HEK293 (cell line): ENCODE measurements at regions not wholly inside any gene's neighbourhood (a gene's known extent, or its start where the extent isn't known, plus 50 kb on each side); places are given as distances from the start of the nearest gene placed in this dataset.

Experiments used
- CTCF ChIA-PET: fragments of 350-600 bp; formaldehyde crosslinking; extraction: SDS; loops from one replicate; lab custom pipeline; 2021; ENCODE audit warnings: antibody characterized with exemption; lab: Yijun Ruan, JAX
- POLR2A ChIA-PET: fragments of 300-600 bp; formaldehyde crosslinking; extraction: SDS; loops from one replicate; lab custom pipeline; 2020; ENCODE audit warnings: antibody characterized with exemption, inconsistent platforms; lab: Yijun Ruan, JAX
- H3K27ac ChIP-seq: fragments of 200-500 bp; sonication (Bioruptor generic); 2 replicates; pipeline ENCODE4 v1.5.1; 2014; ENCODE audit warnings: low read depth, low read length, control low read depth, inconsistent platforms; ENCODE audit errors: extremely low read depth
- H3K36me3 ChIP-seq, 2 experiments: fragments of 200-500 bp in 1 of 2; sonication (Bioruptor generic) in 1 of 2; 1 replicate in 1 of 2; 2 replicates in 1 of 2; pipeline ENCODE4 v1.5.1; 2014 to 2017; ENCODE audit warnings: inconsistent platforms in 2 of 2, low read length in 2 of 2; ENCODE audit not compliant: control insufficient read depth in 2 of 2, insufficient read depth in 1 of 2
- H3K4me1 ChIP-seq: fragments of 200-500 bp; sonication (Bioruptor generic); 2 replicates; pipeline ENCODE4 v1.5.1; 2014; ENCODE audit warnings: mild to moderate bottlenecking, low read length, inconsistent platforms; ENCODE audit not compliant: control insufficient read depth, insufficient read depth
- H3K4me3 ChIP-seq: 2 replicates; pipeline ENCODE4 v1.5.1; 2011; ENCODE audit warnings: low read depth, mild to moderate bottlenecking, control low read depth, low read length, moderate library complexity
- H3K9me3 ChIP-seq: fragments of 200-500 bp; sonication (Bioruptor generic); 2 replicates; pipeline ENCODE4 v1.5.1; 2014; ENCODE audit warnings: low read depth, low read length, inconsistent platforms; ENCODE audit not compliant: control insufficient read depth, insufficient read depth
- AEBP2 ChIP-seq: fragments of 450-650 bp; formaldehyde crosslinking; IDR thresholded peaks from 2 replicates; pipeline ENCODE4 v1.5.1; 2016; ENCODE audit warnings: missing biosample characterization, missing genetic modification characterization, borderline replicate concordance
- GFI1B ChIP-seq: fragments of 450-650 bp; formaldehyde crosslinking; IDR thresholded peaks from 2 replicates; pipeline ENCODE4 v1.5.1; 2016; ENCODE audit warnings: missing biosample characterization, missing genetic modification characterization
- GLI2 ChIP-seq: fragments of 450-650 bp; formaldehyde crosslinking; IDR thresholded peaks from 2 replicates; pipeline ENCODE4; 2017; ENCODE audit warnings: missing biosample characterization, missing genetic modification characterization, low read depth, borderline replicate concordance
- SP7 ChIP-seq: fragments of 450-650 bp; formaldehyde crosslinking; IDR thresholded peaks from 2 replicates; pipeline ENCODE4 v1.5.1; 2016; ENCODE audit warnings: missing biosample characterization, missing genetic modification characterization
- ZBTB49 ChIP-seq: fragments of 450-650 bp; formaldehyde crosslinking; IDR thresholded peaks from 2 replicates; pipeline ENCODE4 v1.5.1; 2016; ENCODE audit warnings: missing biosample characterization, missing genetic modification characterization, low read depth
- ZIC2 ChIP-seq: fragments of 450-650 bp; formaldehyde crosslinking; IDR thresholded peaks from 2 replicates; pipeline ENCODE4 v1.5.1; 2016; ENCODE audit warnings: missing biosample characterization, missing genetic modification characterization
- ZNF114 ChIP-seq: fragments of 450-650 bp; formaldehyde crosslinking; IDR thresholded peaks from 2 replicates; pipeline ENCODE4 v1.5.0; 2017; ENCODE audit warnings: missing biosample characterization, missing genetic modification characterization
- ZNF138 ChIP-seq: fragments of 450-650 bp; formaldehyde crosslinking; IDR thresholded peaks from 2 replicates; pipeline ENCODE4 v1.5.1; 2016; ENCODE audit warnings: missing biosample characterization, missing genetic modification characterization, borderline replicate concordance
- ZNF140 ChIP-seq: fragments of 450-650 bp; formaldehyde crosslinking; IDR thresholded peaks from 2 replicates; pipeline ENCODE4 v1.5.1; 2016; ENCODE audit warnings: missing biosample characterization, missing genetic modification characterization
- ZNF155 ChIP-seq: fragments of 450-650 bp; formaldehyde crosslinking; IDR thresholded peaks from 2 replicates; pipeline ENCODE4 v1.5.1; 2016; ENCODE audit warnings: missing biosample characterization, missing genetic modification characterization
- ZNF19 ChIP-seq: fragments of 450-650 bp; formaldehyde crosslinking; IDR thresholded peaks from 2 replicates; pipeline ENCODE4; 2016; ENCODE audit warnings: missing biosample characterization, missing genetic modification characterization, low read depth
- ZNF2 ChIP-seq: fragments of 450-650 bp; formaldehyde crosslinking; IDR thresholded peaks from 2 replicates; pipeline ENCODE4 v1.5.1; 2016; ENCODE audit warnings: missing biosample characterization, missing genetic modification characterization
- ZNF239 ChIP-seq: fragments of 450-650 bp; formaldehyde crosslinking; IDR thresholded peaks from 2 replicates; pipeline ENCODE4 v1.5.1; 2016; ENCODE audit warnings: missing biosample characterization, missing genetic modification characterization
- ZNF248 ChIP-seq: fragments of 450-650 bp; formaldehyde crosslinking; IDR thresholded peaks from 2 replicates; pipeline ENCODE4 v1.5.1; 2017; ENCODE audit warnings: missing biosample characterization, missing genetic modification characterization
- ZNF266 ChIP-seq: fragments of 450-650 bp; formaldehyde crosslinking; IDR thresholded peaks from 2 replicates; pipeline ENCODE4 v1.5.1; 2016; ENCODE audit warnings: missing biosample characterization, missing genetic modification characterization, low read depth
- ZNF302 ChIP-seq: fragments of 450-650 bp; formaldehyde crosslinking; IDR thresholded peaks from 2 replicates; pipeline ENCODE4 v1.5.1; 2016; ENCODE audit warnings: missing biosample characterization, missing genetic modification characterization, low read depth
- ZNF37A ChIP-seq: fragments of 450-650 bp; IDR thresholded peaks from 2 replicates; pipeline ENCODE4 v1.5.1; 2018; ENCODE audit warnings: missing biosample characterization, missing genetic modification characterization
- ZNF423 ChIP-seq: fragments of 450-650 bp; formaldehyde crosslinking; IDR thresholded peaks from 2 replicates; pipeline ENCODE4 v1.5.1; 2016; ENCODE audit warnings: missing biosample characterization, missing genetic modification characterization
- ZNF529 ChIP-seq: fragments of 450-650 bp; formaldehyde crosslinking; IDR thresholded peaks from 2 replicates; pipeline ENCODE4 v1.5.1; 2017; ENCODE audit warnings: missing genetic modification characterization, missing biosample characterization; ENCODE audit not compliant: insufficient replicate concordance
- ZNF600 ChIP-seq: fragments of 450-650 bp; formaldehyde crosslinking; IDR thresholded peaks from 2 replicates; pipeline ENCODE4 v1.5.1; 2016; ENCODE audit warnings: missing biosample characterization, missing genetic modification characterization
- ZNF658 ChIP-seq: fragments of 450-650 bp; formaldehyde crosslinking; IDR thresholded peaks from 2 replicates; pipeline ENCODE4; 2016; ENCODE audit warnings: missing biosample characterization, missing genetic modification characterization
- ZNF830 ChIP-seq: fragments of 450-650 bp; IDR thresholded peaks from 2 replicates; pipeline ENCODE4 v1.5.0; 2018; ENCODE audit warnings: missing biosample characterization, missing genetic modification characterization, low read depth, mild to moderate bottlenecking, moderate library complexity
- ZSCAN23 ChIP-seq: fragments of 450-650 bp; formaldehyde crosslinking; IDR thresholded peaks from 2 replicates; pipeline ENCODE4 v1.5.1; 2016; ENCODE audit warnings: missing biosample characterization, missing genetic modification characterization
- ZSCAN30 ChIP-seq: fragments of 450-650 bp; IDR thresholded peaks from 2 replicates; pipeline ENCODE4 v1.5.1; 2018; ENCODE audit warnings: missing biosample characterization, mild to moderate bottlenecking, missing genetic modification characterization, moderate library complexity
- TF ChIP-seq, protein P1 (sequence below): fragments of 450-650 bp; formaldehyde crosslinking; IDR thresholded peaks from 2 replicates; pipeline ENCODE4 v1.5.1; 2016; ENCODE audit warnings: missing biosample characterization, missing genetic modification characterization
- TF ChIP-seq, protein P2 (sequence below): fragments of 450-650 bp; formaldehyde crosslinking; IDR thresholded peaks from 2 replicates; pipeline ENCODE4 v1.5.1; 2017; ENCODE audit warnings: missing biosample characterization, missing genetic modification characterization

DNA sequence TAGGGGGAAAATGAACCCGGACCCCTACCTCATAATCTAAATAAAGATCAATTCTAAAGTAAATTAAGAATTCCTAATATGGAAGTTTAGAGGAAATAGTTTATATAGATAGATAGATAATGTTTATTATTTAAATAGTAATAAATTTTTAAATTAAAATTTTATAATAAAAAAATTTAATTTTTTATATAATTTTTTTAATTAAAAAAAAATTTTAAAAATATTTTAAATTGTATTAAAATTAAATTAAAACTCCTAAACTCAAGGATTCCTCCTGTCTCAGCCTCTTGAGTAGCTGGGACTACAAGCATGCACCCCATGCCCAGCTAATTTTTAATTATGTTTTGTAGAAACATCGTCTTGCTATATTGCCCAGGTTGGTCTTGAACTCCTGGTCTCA is 186.9 kb upstream of the VRK2 start:
- TF ChIP-seq, protein P1, sequence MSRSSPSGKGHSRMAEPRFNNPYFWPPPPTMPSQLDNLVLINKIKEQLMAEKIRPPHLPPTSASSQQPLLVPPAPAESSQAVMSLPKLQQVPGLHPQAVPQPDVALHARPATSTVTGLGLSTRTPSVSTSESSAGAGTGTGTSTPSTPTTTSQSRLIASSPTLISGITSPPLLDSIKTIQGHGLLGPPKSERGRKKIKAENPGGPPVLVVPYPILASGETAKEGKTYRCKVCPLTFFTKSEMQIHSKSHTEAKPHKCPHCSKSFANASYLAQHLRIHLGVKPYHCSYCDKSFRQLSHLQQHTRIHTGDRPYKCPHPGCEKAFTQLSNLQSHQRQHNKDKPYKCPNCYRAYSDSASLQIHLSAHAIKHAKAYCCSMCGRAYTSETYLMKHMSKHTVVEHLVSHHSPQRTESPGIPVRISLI (tag by site-specific recombination) = no peak
- TF ChIP-seq ZNF114 (tag by site-specific recombination) (no peak), ZNF19 (tag by site-specific recombination) (no peak)
- H3K4me3 ChIP-seq = no peak overlapping the region
- H3K36me3 ChIP-seq = no peaks in the 10 kb centered on the region
- no peak overlapping the region for H3K27ac ChIP-seq
- no peaks in the 10 kb centered on the region for H3K4me1 ChIP-seq
- no peaks in the 10 kb centered on the region for H3K9me3 ChIP-seq
- ChIA-PET CTCF (no interaction called here), POLR2A (no interaction called here)

GRCh38 chr2:57862153-57862552 is 184.5 kb upstream of the VRK2 start:
- CTCF ChIA-PET = interaction anchor here (0.8 kb wide), 1 partner anchor 182 kb away, joined by 7 read pairs; no protein-coding TSS in a partner anchor
- POLR2A ChIA-PET = no interaction called here

GRCh38 chr2:57862727-57863126 is 183.9 kb upstream of the VRK2 start:
- no peaks in the 10 kb centered on the region for H3K4me1 ChIP-seq
- ChIA-PET POLR2A (no interaction called here), CTCF (interaction anchor here (0.8 kb wide), 1 partner anchor 182 kb away, joined by 7 read pairs; no protein-coding TSS in a partner anchor)
- H3K27ac ChIP-seq = no peak overlapping the region
- no peaks in the 10 kb centered on the region for H3K36me3 ChIP-seq
- H3K4me3 ChIP-seq = no peak overlapping the region
- no peaks in the 10 kb centered on the region for H3K9me3 ChIP-seq
- TF ChIP-seq ZNF37A (tag by site-specific recombination) (no peak), AEBP2 (tag by site-specific recombination) (no peak), ZNF423 (tag by site-specific recombination) (no peak), ZIC2 (tag by site-specific recombination) (no peak), ZSCAN30 (tag by site-specific recombination) (no peak), ZNF2 (tag by site-specific recombination) (no peak), ZNF302 (tag by site-specific recombination) (no peak)

More at GRCh38 chr2:57862153-57862552, 184.5 kb upstream of the VRK2 start:
- no peaks in the 10 kb centered on the region for H3K36me3 ChIP-seq
- no peaks in the 10 kb centered on the region for H3K9me3 ChIP-seq
- H3K4me3 ChIP-seq = no peak overlapping the region
- H3K4me1 ChIP-seq = no peaks in the 10 kb centered on the region
- no peak for TF ChIP-seq ZSCAN30 (tag by site-specific recombination)
- no peak for TF ChIP-seq SP7 (tag by site-specific recombination)
- TF ChIP-seq GLI2 (tag by site-specific recombination) = no peak
- TF ChIP-seq ZNF138 (tag by site-specific recombination) = no peak
- TF ChIP-seq ZSCAN23 (tag by site-specific recombination) = no peak
- no peak for TF ChIP-seq ZNF529
- no peak for TF ChIP-seq GFI1B (tag by site-specific recombination)
- TF ChIP-seq, protein P2, sequence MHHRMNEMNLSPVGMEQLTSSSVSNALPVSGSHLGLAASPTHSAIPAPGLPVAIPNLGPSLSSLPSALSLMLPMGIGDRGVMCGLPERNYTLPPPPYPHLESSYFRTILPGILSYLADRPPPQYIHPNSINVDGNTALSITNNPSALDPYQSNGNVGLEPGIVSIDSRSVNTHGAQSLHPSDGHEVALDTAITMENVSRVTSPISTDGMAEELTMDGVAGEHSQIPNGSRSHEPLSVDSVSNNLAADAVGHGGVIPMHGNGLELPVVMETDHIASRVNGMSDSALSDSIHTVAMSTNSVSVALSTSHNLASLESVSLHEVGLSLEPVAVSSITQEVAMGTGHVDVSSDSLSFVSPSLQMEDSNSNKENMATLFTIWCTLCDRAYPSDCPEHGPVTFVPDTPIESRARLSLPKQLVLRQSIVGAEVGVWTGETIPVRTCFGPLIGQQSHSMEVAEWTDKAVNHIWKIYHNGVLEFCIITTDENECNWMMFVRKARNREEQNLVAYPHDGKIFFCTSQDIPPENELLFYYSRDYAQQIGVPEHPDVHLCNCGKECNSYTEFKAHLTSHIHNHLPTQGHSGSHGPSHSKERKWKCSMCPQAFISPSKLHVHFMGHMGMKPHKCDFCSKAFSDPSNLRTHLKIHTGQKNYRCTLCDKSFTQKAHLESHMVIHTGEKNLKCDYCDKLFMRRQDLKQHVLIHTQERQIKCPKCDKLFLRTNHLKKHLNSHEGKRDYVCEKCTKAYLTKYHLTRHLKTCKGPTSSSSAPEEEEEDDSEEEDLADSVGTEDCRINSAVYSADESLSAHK (tag by site-specific recombination) = no peak
- no peak for TF ChIP-seq ZNF658 (tag by site-specific recombination)
- no peak for TF ChIP-seq ZNF140 (tag by site-specific recombination)
- no peak for TF ChIP-seq ZNF600 (tag by site-specific recombination)
- no peak for TF ChIP-seq ZNF248 (tag by site-specific recombination)
- no peak for TF ChIP-seq ZNF830 (tag by site-specific recombination)
- TF ChIP-seq ZBTB49 (tag by site-specific recombination) = no peak
- no peak for TF ChIP-seq ZNF155 (tag by site-specific recombination)
- TF ChIP-seq ZNF239 (tag by site-specific recombination) = no peak
- no peak for TF ChIP-seq ZNF266
- TF ChIP-seq, all 188 proteins: peak for 0
- no peak overlapping the region for H3K27ac ChIP-seq
